K562 (cell line): ENCODE measurements at regions not wholly inside any gene's neighbourhood (a gene's known extent, or its start where the extent isn't known, plus 50 kb on each side); places are given as distances from the start of the nearest gene placed in this dataset.

Experiments
- CBFB ChIP-seq: sonication (generic); formaldehyde crosslinking; IDR thresholded peaks from 2 replicates; pipeline ENCODE4 v1.4.0; 2020; ENCODE audit warnings: mild to moderate bottlenecking, missing genetic modification reagents
- EHMT2 ChIP-seq: fragments of 450-650 bp; IDR thresholded peaks from 2 replicates; pipeline ENCODE4 v1.6.1; 2018; ENCODE audit warnings: antibody characterized with exemption
- ERF ChIP-seq: fragments of 450-650 bp; formaldehyde crosslinking; IDR thresholded peaks from 2 replicates; pipeline ENCODE4 v1.4.0; 2020; ENCODE audit warnings: mild to moderate bottlenecking, mixed read lengths
- GABPB2 ChIP-seq: fragments of 250-450 bp; sonication (Bioruptor Pico); conservative IDR thresholded peaks from 2 replicates; pipeline ENCODE4 v1.5.1; 2021; ENCODE audit warnings: mild to moderate bottlenecking
- HNRNPH1 ChIP-seq: fragments of 200-400 bp; formaldehyde crosslinking; optimal IDR thresholded peaks from 2 replicates; pipeline ENCODE3; 2017; ENCODE audit warnings: low read depth, mild to moderate bottlenecking, low read length, moderate library complexity
- PCBP2 ChIP-seq: fragments of 200-400 bp; formaldehyde crosslinking; IDR thresholded peaks from 2 replicates; pipeline ENCODE4 v1.6.1; 2018; ENCODE audit warnings: low read length, low read depth, mild to moderate bottlenecking, moderate library complexity; ENCODE audit not compliant: poor library complexity, severe bottlenecking
- RBM15 ChIP-seq: fragments of 200-400 bp; formaldehyde crosslinking; IDR thresholded peaks from 2 replicates; pipeline ENCODE4 v1.6.1; 2018; ENCODE audit warnings: mild to moderate bottlenecking, low read length, moderate library complexity; ENCODE audit not compliant: insufficient read depth
- RNF2 ChIP-seq: sonication (generic); IDR thresholded peaks from 2 replicates; pipeline ENCODE4 v1.6.1; 2016
- SAFB ChIP-seq: fragments of 200-400 bp; formaldehyde crosslinking; IDR thresholded peaks from 2 replicates; pipeline ENCODE4 v1.6.1; 2017; ENCODE audit warnings: low read depth, low read length, borderline replicate concordance
- SMC3 ChIP-seq: conservative IDR thresholded peaks from 2 replicates; pipeline ENCODE4 v1.6.1; 2011; ENCODE audit warnings: low read depth, low read length, improper control_type of control experiment; ENCODE audit not compliant: insufficient read depth
- YBX1 ChIP-seq: fragments of 450-650 bp; IDR thresholded peaks from 2 replicates; pipeline ENCODE4 v1.7.1; 2016; ENCODE audit warnings: mild to moderate bottlenecking
- ZNF77 ChIP-seq: fragments of 250-450 bp; sonication (Bioruptor Pico); IDR thresholded peaks from 2 replicates; pipeline ENCODE4 v1.5.0; 2020
- TF ChIP-seq, protein P1 (sequence below), 2 experiments: IDR thresholded peaks; 2 replicates each; pipeline ENCODE4 v1.6.1; 2012; ENCODE audit warnings: improper control_type of control experiment in 2 of 2, low read depth in 2 of 2, low read length in 2 of 2, borderline replicate concordance in 1 of 2
- TF ChIP-seq, protein P2 (sequence below): sonication (generic); formaldehyde crosslinking; IDR thresholded peaks from 2 replicates; pipeline ENCODE4 v1.8.1; 2023; ENCODE audit warnings: missing genetic modification reagents, mild to moderate bottlenecking, borderline replicate concordance
- TF ChIP-seq, protein P3 (sequence below): fragments of 450-650 bp; formaldehyde crosslinking; IDR thresholded peaks from 2 replicates; pipeline ENCODE4 v1.4.0; 2022; ENCODE audit warnings: mild to moderate bottlenecking, moderate library complexity
- TF ChIP-seq, protein P4 (sequence below): sonication (generic); formaldehyde crosslinking; IDR thresholded peaks from 2 replicates; pipeline ENCODE4 v1.8.1; 2023; ENCODE audit warnings: mild to moderate bottlenecking, missing genetic modification reagents
- TF ChIP-seq, protein P5 (sequence below), 2 experiments: fragments of 450-650 bp; IDR thresholded peaks; 2 replicates each; pipeline ENCODE4 v1.6.1; 2016

DNA sequence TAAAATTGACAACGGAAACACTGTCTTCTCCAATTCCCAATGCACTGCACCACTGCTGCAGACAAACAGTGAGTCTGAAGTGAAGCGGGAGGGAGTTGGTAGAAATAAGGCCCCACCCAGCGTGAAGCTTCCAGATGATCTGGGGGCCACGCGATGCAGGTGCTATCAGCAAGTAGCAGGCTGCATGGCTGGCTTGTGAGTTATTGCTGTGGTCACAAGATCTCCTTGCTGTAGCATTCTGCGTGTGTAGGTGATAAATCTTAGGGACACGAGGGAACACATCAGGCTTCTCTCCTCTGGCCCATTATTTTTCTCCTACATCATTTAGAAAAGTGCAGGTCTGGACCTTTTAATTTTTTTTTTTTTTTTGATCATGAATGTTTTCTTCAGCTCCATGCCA is 407.6 kb downstream of the TMEM114 start (continued):
- TF ChIP-seq GABPB2 (CRISPR knock-in tag) (no peak), HNRNPH1 (no peak), ZNF77 (CRISPR knock-in tag) (no peak), SMC3 (no peak), RBM15 (no peak), EHMT2 (peak; percentile 19; the same call in 1 of the 2 replicates), YBX1 (no peak), RNF2 (peak; percentile 95), CBFB (CRISPR knock-in tag) (peak; percentile 98), ERF (CRISPR knock-in tag) (no peak), SAFB (no peak), PCBP2 (no peak)
- TF ChIP-seq, protein P1, sequence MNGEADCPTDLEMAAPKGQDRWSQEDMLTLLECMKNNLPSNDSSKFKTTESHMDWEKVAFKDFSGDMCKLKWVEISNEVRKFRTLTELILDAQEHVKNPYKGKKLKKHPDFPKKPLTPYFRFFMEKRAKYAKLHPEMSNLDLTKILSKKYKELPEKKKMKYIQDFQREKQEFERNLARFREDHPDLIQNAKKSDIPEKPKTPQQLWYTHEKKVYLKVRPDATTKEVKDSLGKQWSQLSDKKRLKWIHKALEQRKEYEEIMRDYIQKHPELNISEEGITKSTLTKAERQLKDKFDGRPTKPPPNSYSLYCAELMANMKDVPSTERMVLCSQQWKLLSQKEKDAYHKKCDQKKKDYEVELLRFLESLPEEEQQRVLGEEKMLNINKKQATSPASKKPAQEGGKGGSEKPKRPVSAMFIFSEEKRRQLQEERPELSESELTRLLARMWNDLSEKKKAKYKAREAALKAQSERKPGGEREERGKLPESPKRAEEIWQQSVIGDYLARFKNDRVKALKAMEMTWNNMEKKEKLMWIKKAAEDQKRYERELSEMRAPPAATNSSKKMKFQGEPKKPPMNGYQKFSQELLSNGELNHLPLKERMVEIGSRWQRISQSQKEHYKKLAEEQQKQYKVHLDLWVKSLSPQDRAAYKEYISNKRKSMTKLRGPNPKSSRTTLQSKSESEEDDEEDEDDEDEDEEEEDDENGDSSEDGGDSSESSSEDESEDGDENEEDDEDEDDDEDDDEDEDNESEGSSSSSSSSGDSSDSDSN (IDR thresholded peaks at IDR 0.05; ENCODE audit: borderline replicate concordance in 1 of 2, low read depth in 2 of 2, low read length in 2 of 2): no peak
- TF ChIP-seq, protein P2, sequence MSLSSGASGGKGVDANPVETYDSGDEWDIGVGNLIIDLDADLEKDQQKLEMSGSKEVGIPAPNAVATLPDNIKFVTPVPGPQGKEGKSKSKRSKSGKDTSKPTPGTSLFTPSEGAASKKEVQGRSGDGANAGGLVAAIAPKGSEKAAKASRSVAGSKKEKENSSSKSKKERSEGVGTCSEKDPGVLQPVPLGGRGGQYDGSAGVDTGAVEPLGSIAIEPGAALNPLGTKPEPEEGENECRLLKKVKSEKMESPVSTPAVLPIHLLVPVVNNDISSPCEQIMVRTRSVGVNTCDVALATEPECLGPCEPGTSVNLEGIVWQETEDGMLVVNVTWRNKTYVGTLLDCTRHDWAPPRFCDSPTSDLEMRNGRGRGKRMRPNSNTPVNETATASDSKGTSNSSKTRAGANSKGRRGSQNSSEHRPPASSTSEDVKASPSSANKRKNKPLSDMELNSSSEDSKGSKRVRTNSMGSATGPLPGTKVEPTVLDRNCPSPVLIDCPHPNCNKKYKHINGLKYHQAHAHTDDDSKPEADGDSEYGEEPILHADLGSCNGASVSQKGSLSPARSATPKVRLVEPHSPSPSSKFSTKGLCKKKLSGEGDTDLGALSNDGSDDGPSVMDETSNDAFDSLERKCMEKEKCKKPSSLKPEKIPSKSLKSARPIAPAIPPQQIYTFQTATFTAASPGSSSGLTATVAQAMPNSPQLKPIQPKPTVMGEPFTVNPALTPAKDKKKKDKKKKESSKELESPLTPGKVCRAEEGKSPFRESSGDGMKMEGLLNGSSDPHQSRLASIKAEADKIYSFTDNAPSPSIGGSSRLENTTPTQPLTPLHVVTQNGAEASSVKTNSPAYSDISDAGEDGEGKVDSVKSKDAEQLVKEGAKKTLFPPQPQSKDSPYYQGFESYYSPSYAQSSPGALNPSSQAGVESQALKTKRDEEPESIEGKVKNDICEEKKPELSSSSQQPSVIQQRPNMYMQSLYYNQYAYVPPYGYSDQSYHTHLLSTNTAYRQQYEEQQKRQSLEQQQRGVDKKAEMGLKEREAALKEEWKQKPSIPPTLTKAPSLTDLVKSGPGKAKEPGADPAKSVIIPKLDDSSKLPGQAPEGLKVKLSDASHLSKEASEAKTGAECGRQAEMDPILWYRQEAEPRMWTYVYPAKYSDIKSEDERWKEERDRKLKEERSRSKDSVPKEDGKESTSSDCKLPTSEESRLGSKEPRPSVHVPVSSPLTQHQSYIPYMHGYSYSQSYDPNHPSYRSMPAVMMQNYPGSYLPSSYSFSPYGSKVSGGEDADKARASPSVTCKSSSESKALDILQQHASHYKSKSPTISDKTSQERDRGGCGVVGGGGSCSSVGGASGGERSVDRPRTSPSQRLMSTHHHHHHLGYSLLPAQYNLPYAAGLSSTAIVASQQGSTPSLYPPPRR (CRISPR knock-in tag): peak; percentile 39; the same call in 1 of the 2 replicates
- TF ChIP-seq, protein P3, sequence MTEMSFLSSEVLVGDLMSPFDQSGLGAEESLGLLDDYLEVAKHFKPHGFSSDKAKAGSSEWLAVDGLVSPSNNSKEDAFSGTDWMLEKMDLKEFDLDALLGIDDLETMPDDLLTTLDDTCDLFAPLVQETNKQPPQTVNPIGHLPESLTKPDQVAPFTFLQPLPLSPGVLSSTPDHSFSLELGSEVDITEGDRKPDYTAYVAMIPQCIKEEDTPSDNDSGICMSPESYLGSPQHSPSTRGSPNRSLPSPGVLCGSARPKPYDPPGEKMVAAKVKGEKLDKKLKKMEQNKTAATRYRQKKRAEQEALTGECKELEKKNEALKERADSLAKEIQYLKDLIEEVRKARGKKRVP (CRISPR knock-in tag): no peak
- TF ChIP-seq, protein P4, sequence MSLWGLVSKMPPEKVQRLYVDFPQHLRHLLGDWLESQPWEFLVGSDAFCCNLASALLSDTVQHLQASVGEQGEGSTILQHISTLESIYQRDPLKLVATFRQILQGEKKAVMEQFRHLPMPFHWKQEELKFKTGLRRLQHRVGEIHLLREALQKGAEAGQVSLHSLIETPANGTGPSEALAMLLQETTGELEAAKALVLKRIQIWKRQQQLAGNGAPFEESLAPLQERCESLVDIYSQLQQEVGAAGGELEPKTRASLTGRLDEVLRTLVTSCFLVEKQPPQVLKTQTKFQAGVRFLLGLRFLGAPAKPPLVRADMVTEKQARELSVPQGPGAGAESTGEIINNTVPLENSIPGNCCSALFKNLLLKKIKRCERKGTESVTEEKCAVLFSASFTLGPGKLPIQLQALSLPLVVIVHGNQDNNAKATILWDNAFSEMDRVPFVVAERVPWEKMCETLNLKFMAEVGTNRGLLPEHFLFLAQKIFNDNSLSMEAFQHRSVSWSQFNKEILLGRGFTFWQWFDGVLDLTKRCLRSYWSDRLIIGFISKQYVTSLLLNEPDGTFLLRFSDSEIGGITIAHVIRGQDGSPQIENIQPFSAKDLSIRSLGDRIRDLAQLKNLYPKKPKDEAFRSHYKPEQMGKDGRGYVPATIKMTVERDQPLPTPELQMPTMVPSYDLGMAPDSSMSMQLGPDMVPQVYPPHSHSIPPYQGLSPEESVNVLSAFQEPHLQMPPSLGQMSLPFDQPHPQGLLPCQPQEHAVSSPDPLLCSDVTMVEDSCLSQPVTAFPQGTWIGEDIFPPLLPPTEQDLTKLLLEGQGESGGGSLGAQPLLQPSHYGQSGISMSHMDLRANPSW: no peak
- TF ChIP-seq, protein P5, sequence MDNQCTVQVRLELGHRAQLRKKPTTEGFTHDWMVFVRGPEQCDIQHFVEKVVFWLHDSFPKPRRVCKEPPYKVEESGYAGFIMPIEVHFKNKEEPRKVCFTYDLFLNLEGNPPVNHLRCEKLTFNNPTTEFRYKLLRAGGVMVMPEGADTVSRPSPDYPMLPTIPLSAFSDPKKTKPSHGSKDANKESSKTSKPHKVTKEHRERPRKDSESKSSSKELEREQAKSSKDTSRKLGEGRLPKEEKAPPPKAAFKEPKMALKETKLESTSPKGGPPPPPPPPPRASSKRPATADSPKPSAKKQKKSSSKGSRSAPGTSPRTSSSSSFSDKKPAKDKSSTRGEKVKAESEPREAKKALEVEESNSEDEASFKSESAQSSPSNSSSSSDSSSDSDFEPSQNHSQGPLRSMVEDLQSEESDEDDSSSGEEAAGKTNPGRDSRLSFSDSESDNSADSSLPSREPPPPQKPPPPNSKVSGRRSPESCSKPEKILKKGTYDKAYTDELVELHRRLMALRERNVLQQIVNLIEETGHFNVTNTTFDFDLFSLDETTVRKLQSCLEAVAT (IDR thresholded peaks at IDR 0.05): peak in 1 of 2 experiments; percentile 96; a peak in 2 of 4 replicates
